ENCODE measurements at regions not wholly inside any gene's neighbourhood (a gene's known extent, or its start where the extent isn't known, plus 50 kb on each side); places are given as distances from the start of the nearest gene placed in this dataset.

DNA sequence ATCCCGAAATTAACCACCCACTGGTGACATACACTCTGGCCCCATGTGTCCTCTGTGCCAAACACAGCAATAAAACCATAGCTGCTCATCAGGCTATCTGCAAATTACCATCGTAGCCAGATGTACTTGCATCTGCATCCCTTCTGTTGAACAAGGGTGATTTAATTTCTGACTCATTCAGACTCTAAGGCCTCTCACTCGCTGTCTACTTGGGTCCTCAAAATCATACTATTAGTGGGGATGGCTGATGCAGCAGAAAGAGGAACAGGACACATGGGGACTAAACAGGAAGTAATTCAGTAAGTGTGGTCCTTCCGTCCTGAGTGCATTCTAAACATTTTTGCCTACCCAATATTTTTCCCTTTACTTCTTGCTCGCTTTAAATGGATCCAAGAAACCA lies 2275.0 kb upstream of the PCDH20 start:
- TF ChIP-seq, protein P1, sequence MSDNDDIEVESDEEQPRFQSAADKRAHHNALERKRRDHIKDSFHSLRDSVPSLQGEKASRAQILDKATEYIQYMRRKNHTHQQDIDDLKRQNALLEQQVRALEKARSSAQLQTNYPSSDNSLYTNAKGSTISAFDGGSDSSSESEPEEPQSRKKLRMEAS (CRISPR knock-in tag; IDR thresholded peaks at IDR 0.05): no peak
- no peak for TF ChIP-seq IRF2 (CRISPR knock-in tag; IDR thresholded peaks at IDR 0.05; ENCODE audit: borderline replicate concordance, low read depth)
- TF ChIP-seq, protein P2, sequence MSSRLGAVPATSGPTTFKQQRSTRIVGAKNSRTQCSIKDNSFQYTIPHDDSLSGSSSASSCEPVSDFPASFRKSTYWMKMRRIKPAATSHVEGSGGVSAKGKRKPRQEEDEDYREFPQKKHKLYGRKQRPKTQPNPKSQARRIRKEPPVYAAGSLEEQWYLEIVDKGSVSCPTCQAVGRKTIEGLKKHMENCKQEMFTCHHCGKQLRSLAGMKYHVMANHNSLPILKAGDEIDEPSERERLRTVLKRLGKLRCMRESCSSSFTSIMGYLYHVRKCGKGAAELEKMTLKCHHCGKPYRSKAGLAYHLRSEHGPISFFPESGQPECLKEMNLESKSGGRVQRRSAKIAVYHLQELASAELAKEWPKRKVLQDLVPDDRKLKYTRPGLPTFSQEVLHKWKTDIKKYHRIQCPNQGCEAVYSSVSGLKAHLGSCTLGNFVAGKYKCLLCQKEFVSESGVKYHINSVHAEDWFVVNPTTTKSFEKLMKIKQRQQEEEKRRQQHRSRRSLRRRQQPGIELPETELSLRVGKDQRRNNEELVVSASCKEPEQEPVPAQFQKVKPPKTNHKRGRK (CRISPR knock-in tag; IDR thresholded peaks at IDR 0.05; ENCODE audit: borderline replicate concordance): no peak
- TF ChIP-seq, protein P3, sequence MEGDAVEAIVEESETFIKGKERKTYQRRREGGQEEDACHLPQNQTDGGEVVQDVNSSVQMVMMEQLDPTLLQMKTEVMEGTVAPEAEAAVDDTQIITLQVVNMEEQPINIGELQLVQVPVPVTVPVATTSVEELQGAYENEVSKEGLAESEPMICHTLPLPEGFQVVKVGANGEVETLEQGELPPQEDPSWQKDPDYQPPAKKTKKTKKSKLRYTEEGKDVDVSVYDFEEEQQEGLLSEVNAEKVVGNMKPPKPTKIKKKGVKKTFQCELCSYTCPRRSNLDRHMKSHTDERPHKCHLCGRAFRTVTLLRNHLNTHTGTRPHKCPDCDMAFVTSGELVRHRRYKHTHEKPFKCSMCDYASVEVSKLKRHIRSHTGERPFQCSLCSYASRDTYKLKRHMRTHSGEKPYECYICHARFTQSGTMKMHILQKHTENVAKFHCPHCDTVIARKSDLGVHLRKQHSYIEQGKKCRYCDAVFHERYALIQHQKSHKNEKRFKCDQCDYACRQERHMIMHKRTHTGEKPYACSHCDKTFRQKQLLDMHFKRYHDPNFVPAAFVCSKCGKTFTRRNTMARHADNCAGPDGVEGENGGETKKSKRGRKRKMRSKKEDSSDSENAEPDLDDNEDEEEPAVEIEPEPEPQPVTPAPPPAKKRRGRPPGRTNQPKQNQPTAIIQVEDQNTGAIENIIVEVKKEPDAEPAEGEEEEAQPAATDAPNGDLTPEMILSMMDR (IDR thresholded peaks at IDR 0.05): no peak
